ENCODE measurements at regions not wholly inside any gene's neighbourhood (a gene's known extent, or its start where the extent isn't known, plus 50 kb on each side); places are given as distances from the start of the nearest gene placed in this dataset.

- TF ChIP-seq HOXA7 (CRISPR knock-in tag; IDR thresholded peaks at IDR 0.05) (no peak), CTCF (IDR thresholded peaks at IDR 0.05) (no peak), FOSL2 (IDR thresholded peaks at IDR 0.05) (no peak), FOSL2 (CRISPR knock-in tag; IDR thresholded peaks at IDR 0.05) (no peak), RAD21 (conservative IDR thresholded peaks at IDR 0.05 in 1 of 2, IDR thresholded peaks at IDR 0.05 in 1 of 2) (no peak), JUNB (IDR thresholded peaks at IDR 0.05) (no peak), POLR2A (IDR thresholded peaks at IDR 0.05; ENCODE audit: low read length) (no peak), ATOH8 (CRISPR knock-in tag; IDR thresholded peaks at IDR 0.05; ENCODE audit: low read depth) (no peak), ESRRA (IDR thresholded peaks at IDR 0.05; ENCODE audit: borderline replicate concordance, low read length) (no peak)
These were observed 173.7 kb upstream of the ATP5MC3 start for GRCh38 chr2:175355246-175355645.
